Skeletal muscle cell (primary cell): ENCODE measurements at regions not wholly inside any gene's neighbourhood (a gene's known extent, or its start where the extent isn't known, plus 50 kb on each side); places are given as distances from the start of the nearest gene placed in this dataset.

Experiments used
- DNase-seq: peaks from one replicate; pipeline ENCODE4 v3.0.0-alpha.2; 2010; ENCODE audit warnings: low read depth
- H3K4me3 ChIP-seq: 2 replicates; pipeline ENCODE4 v1.5.1; 2011; ENCODE audit warnings: low read depth, mild to moderate bottlenecking, control low read depth, low read length, moderate library complexity

DNA sequence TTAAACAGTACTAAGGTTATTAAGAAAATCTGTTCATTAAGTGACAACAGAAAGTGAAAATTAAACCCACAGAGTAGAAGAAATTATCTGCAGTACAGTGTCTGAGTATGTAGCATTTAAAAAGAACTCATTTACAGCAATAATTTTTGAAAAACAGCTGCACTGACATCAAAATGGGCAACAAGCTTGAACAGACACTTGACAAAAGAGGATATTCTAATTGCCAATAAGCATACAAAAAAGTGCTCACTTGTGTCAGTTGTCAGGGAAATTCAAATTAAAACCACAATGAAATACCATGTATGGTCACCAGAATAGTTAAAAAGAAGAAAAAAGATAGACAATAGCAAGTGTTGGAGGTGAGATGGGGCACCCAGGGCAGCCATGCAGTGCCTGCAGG, 93.3 kb upstream of the LINC01488 start:
- no peak for DNase-seq

DNA sequence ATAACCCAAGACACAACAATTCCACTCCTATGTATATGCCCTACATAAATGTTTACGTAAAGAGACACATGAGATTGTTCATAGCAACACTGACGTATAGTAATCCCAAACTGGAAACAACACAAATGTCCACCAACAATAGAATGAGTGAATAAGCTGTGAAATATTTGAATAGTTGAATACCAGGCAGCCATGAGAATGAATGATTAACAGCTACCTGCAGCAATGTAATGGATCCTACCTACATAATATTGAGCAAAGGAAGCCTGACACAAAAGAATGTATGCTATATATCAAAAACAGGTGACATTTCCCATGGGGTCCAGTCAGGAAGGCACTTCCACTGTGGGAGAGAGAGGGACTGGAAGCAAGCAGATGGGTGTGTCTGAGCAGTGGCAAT, 92.8 kb upstream of the LINC01488 start:
- no peak for DNase-seq
- H3K4me3 ChIP-seq, result no peak overlapping the region

More for the DNA sequence above, 93.3 kb upstream of the LINC01488 start:
- no peak overlapping the region for H3K4me3 ChIP-seq

DNA sequence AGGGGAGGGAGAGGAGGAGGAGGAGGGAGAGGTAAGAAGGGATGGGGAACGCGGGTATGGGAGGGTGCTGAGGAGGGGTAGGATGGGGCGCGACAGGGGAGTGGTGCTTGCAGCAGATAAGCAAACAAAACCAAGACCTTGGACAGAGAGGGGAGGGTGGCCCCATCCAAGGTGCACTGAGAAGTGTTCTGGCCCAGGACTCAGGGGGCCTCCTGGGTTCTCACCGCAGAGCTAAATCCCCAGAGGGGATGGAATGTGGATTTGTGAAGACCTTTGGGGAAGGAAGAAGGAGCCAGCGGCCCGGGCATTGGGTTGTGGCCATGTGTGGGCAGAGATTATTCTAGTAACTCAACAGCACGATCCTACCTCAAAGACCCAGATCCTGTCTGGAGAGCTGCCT, 90.9 kb upstream of the LINC01488 start:
- H3K4me3 ChIP-seq, result no peak overlapping the region
- DNase-seq, result no peak

DNA sequence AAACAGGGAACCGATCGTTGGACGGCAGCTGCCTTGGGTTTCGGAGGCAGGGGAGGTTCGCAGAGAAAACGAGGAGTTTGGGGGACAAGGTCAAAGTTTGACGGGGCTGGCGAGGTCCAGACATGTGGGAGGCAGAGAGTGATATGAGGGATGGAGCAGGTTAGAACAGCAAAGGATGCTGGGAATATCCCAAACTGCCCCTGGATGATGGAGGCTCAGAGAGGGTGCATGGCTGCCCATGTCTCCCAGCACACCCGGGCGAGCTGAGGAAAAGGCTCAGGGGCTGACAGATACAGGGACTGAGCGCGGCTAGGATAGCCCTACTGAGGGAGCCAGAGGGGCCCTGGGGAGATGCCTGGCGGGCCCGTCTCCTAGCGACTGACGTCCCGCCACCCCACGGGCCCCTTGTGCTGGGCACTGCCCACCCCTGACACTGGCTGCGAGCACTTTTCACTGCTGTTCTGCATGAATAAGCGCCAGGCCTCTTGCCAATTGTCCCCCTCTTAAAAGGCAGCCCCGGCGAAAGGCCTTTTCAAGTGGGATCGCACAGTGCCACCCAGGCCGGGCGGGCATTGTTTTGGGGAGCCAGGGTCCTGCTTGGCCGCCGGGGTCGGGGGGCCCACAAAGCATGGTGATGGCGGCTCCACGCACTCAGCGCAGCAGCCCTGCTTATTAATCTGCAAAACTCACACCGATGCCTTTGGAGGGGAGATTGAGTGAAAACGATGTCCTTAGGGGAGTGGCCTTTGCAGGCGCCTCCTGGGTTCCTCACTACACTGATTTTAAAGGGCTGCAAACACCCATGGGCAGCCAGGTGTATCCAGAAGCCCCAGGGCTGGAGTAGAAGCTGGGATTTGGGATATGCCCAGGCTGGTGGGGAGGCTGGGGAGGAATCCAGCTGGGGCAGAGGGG, 90.0 kb upstream of the LINC01488 start:
- no peak for DNase-seq
- H3K4me3 ChIP-seq, result no peak overlapping the region

DNA sequence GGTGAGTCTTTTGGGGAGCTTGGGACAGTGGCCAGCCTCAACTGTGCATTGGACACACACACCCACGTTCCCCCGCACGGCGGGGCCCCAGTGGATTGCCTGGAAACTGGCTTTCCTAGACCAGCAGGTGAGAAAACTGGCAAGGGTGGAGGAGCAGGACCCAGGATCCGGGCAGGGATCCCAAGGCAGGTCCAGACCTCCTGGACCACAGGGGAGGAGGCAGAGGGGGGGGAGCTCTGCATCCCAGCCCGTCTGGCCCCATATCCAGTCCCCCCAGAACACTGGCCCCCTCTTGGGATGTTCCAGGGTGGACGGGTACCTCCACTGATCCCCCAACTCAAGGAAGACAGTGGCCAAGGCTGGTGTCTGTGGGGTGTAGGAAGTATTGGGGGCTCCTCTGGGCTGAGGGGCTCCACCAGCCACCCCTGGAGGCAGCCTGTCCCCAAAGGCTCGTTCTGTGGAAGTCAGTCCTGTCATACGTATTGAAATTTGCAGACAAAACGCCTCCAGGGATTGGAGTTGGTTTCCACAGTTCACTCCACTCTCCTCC, 89.3 kb upstream of the LINC01488 start:
- H3K4me3 ChIP-seq, result no peak overlapping the region
- DNase-seq, result no peak

DNA sequence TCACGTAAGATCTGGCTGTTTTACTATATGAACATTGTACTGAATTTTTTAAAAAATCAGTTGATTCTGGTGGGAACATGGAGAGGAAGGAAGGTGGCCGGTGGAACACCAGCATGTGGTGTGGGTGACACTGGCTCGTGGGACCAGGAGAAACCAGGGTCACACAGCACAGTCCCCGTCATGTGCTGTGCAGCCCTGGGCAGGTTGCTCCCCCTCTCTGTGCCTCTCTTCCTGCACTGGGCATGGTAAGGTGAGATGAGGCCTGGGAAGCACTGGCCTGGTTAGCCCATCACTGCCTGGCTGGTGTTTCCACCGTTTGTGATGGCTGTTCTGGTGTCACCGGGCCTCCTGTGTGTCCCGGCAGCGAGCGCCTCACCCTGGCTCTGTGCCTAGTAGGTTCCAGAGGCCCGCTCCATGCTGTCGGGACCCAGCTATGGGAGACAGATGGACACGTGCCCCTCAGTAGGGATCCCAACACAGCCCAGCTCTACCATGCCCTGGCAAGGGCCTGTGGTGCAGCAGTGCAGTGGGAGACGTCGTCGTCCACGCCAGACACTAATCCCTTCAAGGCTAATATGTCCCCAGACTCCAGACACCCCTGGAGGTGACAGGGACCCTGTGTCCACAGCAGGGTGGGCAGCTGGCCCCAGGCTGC, 88.2 kb upstream of the LINC01488 start:
- DNase-seq, result no peak
- H3K4me3 ChIP-seq, result no peak overlapping the region

DNA sequence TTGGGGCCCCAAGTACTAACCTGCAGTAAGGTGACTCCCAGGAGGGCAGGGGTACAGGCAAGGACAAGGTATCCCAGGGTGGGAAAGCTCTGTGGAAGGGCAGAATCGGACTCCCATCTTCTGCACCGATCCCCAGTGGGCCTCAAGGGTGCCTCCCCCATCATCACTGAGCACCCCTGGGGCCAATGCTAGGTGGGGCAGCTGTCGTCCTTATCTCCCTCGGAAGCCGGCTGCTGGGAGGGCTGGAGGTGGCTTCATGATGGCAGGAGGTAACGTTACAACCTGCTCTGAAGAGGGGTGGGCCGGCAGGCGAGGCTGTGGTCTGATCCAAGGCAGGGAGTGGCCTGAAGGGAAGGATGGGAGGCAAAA, 87.6 kb upstream of the LINC01488 start:
- no peak for DNase-seq
- no peak overlapping the region for H3K4me3 ChIP-seq

DNA sequence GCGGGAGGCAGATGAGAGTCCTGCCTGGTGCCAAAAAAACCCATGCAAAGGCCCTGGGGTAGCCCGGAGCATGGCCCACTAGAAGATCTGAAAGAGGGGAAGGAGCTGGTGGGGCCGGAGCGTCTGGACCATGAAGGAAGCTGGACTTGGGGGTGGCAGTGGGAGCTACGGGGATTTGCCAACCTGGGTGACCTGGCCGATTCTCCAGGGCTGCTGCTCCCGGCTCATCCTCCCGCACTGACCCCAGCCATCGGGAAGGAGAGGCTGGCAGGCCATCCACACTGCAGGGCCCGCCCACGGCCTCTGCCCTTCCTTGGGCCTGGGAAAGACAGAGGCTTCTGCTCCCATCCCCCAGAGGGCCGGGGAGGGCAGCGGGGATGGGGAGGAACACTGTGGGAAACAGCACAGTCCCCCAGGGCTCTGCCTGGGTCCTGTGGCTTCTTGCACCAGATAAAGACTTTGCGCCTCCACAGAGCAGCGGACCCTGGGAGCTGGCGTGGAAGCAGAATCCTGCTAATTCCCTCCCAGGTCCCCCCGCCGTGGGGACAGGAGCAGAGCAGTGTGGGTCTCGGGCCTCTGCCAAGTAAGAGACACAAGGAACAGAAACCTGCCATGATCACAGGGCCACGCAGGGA, 87.1 kb upstream of the LINC01488 start:
- no peak for DNase-seq
- no peak overlapping the region for H3K4me3 ChIP-seq

DNA sequence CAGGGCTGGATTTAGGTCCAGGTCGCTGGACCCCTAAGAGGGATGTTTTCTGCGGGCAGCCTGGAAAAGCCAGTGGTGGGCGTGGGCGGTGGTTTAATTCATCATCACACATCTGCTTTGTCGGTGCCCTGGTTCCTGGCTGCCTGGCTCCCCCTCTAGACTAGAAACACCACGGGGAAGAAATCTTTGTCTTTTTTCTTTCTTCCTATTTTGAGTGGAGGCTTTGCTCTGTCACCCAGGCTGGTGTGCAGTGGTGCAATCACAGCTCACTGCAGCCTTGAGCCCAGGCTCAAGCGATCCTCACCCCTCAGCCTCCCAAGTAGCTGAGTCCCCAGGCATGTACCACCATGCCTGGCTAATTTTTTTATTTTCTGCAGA, 86.6 kb upstream of the LINC01488 start:
- H3K4me3 ChIP-seq, result no peak overlapping the region
- no peak for DNase-seq

DNA sequence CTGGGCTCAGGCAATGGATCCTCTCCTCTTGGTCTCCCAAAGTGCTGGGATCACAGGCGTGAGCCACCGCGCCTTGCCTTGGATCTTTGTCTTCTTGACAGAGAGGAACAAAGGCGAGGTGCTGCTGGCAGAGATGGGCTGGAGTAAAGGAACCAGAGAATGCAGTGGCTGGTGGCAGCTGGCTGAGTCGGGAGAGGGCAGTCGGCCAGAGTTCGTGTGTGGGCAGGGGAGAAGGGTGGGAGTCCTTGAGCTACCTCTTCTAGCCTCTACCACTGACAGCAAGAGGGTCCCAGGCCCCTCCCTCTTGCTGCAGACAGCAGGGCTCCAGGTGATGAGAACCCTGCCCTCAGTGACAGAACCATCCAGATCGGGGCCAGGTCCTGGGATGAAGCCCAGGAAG, 86.2 kb upstream of the LINC01488 start:
- no peak for DNase-seq
- no peak overlapping the region for H3K4me3 ChIP-seq

DNA sequence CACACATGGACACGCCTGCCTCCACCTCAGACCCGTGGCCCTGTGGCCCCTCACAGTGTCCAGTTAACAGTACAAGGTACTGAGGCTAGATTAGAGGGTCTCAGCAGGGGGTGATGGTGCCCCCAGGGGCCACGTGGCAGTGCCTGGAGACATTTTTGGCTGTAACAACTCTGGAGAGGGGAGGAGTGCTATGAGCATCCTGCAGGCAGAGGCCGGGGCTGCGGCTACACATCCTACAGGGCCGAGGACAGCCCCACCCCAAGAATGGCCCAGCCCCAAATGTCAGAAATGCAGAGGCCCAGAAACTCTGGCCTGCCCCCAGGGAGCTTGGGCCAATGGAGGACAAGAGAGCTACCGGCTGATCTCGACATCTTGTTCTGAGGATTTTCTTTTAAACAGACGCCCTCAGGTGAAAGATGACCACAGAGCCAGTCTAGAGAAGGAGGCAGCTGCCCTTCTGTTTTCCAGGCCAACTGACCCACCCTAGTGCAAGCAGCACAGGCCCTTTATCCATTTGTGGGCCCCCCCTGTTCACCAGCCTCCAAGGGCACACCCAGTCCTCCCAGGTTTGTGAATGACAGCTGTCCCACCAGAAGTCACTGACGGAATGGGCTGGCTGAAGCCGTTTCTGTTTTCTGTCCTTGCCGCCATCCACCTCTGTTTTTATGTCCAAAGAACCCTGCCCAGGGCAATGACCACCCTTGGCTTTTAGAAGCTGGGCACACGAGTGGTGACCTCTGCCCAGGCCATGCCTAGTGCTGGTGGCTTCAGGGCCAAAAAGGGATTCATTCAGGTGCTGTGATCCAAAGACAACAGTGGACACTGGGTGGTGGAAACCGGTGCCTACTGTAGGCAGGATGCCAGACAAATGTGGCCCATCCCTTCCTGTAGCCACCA, 85.2 kb upstream of the LINC01488 start:
- H3K4me3 ChIP-seq, result no peak overlapping the region
- DNase-seq, result no peak

DNA sequence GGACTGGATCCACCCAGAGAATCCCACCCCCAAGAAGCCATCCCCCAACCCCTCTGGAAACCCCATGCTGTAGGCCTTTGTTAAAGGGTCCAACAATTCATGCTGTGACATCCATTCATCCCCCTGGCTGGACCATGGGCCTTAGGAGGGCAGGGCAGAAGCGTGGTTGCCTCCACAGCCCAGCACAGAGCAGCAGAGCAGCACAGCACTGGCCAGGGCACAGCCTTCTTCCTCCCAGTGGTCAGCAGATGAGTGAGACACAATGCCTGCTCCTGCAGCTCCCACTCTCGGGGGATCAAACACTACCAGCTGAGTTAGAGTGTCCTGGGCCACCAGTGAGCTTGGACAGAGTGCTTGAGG, 84.5 kb upstream of the LINC01488 start:
- no peak overlapping the region for H3K4me3 ChIP-seq
- DNase-seq, result no peak

DNA sequence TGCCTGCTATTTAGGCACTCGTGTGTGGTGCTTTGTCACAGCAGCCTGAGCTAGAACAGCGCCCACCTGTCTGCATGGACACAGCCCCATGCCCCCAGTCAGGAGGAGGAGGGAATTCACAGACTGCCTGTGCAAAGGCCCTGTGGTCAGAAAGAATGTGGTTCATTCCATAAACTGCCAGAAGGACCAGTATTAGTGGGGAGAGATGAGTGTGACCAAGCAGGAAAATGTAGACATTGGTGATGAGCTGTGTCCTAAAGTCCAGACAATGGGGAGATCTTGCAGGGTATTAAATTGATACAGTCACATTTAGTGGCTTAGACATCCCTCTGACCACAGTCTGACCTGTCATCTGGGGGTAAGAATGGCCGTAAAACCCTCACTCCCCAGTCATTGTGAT, 83.7 kb upstream of the LINC01488 start:
- H3K4me3 ChIP-seq, result no peak overlapping the region
- no peak for DNase-seq

DNA sequence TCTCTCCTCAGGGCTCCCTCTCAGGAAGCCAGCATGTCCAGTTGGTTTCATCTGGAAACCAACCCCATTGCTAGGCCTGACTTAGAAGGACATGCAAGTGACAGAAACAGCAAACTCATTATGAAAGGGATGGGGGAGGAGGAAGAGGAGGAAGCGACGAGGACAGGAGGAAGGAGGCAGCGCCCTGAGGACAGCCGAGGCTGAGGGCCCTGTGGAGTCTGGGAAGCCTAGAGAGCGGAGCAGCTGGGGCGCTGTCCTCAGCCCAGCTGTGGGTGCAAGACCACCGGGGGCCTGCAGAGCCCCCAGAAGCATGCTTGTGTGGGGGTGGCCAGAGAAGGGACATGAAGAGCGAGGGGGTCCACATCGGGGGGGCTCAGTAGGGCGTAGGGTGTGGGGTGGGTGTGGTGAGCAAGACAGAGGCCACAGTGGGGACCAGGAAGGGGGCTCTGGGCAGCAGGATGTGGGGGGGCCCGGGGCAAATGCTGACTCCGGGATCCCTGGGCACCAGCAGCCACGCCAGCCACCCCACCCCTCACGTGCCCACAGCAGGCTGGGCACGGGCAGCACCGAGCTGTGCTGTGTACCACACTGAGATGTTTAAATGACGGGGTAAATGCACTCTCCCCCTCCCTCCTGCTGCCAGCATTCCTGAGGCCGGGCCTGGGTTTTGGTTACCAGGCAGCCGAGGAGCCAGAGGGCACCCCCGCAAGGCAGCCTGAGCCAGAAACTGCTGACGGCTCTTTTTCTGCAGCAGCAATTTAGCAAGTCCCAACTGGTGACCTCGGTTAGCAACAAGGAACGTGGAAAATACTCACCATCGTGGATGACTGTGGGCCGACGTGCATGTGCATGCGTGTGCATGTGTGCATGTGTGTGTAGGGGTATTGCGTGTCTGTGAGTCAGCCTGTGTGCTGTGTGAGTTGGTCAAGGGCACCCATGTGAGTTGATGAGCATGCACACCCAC, 82.7 kb upstream of the LINC01488 start:
- DNase-seq, result no peak

DNA sequence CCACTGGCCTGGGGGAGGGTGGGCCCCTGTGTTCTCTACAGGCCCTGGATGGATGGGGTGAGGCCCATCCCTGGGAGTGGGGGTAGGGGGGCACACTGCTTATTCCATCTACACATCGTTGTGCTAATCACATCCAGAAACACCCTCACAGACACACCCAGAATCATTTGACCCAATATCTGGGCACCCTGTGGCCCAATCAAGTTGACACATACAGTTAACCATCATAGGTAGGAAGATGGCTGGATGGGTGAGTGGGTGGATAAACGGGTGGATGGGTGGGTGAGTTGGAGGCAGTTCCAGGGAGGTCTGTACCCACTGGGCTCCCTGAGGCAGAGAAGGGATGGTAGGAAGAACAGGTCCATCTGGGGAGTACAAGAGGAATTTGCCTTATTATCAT, 81.3 kb upstream of the LINC01488 start:
- DNase-seq, result no peak
- no peak overlapping the region for H3K4me3 ChIP-seq

More for the DNA sequence above, 82.7 kb upstream of the LINC01488 start:
- no peak overlapping the region for H3K4me3 ChIP-seq

DNA sequence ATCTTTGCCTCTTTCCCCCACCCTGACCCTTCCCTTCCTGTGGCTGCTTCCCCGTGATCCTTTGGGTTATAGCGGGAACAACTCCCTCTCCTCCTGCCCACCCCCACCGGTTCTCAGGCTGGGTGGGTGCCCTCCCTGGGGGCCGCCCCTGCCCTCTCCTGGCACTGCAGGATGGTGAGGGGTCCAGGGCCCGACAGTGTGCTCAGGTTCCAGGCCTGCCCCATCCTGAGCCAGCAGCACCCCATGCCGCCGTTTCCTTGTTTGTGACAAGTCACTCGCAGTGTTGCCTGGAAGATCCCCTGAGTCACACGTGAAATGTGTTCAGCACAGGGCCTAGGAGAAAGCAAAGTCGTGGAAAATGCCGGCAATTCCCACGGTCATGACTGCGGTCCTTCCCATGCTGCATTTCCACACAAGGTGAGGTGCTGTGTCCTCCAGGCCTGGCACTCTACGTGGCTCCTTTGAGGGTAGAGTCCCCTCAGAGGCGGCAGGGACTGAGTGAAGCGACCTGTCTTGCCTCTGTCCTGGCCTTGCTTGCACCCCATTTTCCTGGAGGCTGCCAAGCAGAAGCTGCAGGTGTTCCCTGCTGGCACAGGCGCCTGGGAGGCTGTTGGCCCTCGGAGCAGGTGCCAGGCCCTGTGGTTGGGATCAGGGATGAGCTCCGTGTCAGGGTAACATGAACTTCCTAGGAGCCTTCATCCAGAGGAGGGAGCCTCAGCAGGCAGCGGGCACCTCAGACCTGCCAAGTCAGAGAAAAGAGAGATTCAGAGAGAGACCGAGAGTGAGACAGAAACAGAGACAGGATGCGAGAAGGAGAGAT, 80.5 kb upstream of the LINC01488 start:
- DNase-seq, result no peak
- H3K4me3 ChIP-seq, result no peak overlapping the region

DNA sequence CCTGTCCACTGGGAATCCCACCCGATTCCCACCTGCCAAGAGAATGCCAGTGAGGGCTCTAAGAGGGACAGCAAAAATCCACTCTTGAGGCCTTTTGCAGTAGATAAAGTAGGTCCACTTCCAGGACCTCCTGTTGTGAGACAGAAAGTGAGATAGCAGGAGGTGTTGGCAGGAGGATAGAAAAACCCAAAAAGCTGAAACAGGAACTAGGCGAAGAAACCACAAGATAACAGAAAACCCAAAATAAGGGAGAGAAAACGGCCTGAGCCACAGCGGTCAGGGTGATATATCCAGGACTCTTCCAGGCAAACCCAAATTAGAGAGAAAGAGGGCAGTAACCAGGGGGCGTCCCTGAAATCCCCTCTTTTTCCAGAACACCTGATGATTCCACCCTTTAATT, 79.7 kb upstream of the LINC01488 start:
- no peak for DNase-seq
- no peak overlapping the region for H3K4me3 ChIP-seq
